ENCODE measurements at regions not wholly inside any gene's neighbourhood (a gene's known extent, or its start where the extent isn't known, plus 50 kb on each side); places are given as distances from the start of the nearest gene placed in this dataset.
A peak's percentile ranks its signal among the peaks of the same experiment; 100 is the strongest.
"Not testable (repeated sequence)": the region's sequence is repeated elsewhere in the genome, so short reads cannot be mapped to it uniquely, and the experiment has no call there.

GRCh38 chr12:58068706-58069105, 127.3 kb downstream of the ATP23 start:
- DNase-seq (ENCODE audit: low read depth): peak; percentile 1

GRCh38 chr12:58069268-58069963, 128.0 kb downstream of the ATP23 start:
- peak; percentile 40 for DNase-seq (ENCODE audit: low read depth)

GRCh38 chr12:58071994-58072393, 130.6 kb downstream of the ATP23 start:
- DNase-seq (ENCODE audit: low read depth): no peak

DNA sequence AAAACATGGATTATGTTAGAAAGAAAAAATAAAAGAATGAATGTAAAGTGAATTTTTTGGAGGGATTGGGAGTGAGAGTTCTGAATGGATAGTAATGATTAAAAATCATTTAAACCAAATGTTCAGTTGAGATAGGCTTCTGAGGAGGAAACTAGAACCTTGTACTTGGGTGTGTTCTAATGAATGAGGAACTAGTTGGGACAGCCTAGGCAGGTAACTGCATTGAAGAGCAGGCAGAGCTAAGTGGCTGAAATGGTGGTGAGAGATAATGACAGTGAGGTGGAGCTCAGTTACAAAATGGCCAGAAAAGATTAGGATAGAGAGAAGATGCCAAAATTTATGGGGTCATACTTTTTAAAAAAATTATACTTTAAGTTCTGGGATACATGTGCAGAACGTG, 132.9 kb downstream of the ATP23 start:
- DNase-seq (ENCODE audit: low read depth): no peak

DNA sequence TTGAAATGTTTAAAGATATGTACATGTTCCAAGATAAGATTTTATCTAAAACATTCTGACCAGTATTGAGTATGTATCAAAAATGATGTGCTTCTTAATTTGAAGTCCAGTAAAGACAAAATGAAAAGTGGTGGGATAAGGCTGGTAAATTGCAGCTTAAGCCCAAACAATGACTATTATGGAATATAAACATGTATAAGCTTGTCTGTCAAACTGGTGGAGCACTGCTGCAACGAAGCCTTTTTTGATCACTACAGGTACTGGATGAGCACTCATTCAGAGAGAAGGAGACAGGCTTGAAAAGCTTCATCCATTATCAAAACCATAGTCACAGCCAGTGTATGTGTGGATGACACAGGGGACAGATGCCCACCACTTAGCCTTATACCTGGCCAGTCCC, 138.4 kb downstream of the ATP23 start:
- DNase-seq (ENCODE audit: low read depth): no peak

DNA sequence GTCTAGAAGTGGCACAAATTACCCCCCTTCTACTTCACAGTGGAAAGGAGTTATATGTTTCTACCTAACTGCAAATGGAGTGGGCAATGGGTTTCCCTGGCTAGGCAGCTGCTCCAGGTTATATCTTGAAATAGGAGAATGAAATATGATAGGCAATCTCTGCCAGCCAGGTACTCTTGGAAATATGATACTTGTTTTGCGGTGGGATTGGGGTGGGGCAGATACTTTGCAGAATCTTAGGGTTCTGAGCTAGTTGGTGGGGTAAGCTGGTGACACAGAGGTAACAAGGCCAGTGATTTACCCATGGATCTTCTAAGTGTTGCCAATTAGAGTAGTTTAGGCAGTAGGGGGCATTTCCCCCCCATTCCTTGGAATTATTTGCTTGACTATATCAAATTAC, 140.1 kb downstream of the ATP23 start:
- DNase-seq (ENCODE audit: low read depth): no peak

GRCh38 chr12:58082996-58083395, 141.6 kb downstream of the ATP23 start:
- DNase-seq (ENCODE audit: low read depth): no peak

GRCh38 chr12:58086006-58086405, 144.6 kb downstream of the ATP23 start:
- DNase-seq (ENCODE audit: low read depth): no peak

DNA sequence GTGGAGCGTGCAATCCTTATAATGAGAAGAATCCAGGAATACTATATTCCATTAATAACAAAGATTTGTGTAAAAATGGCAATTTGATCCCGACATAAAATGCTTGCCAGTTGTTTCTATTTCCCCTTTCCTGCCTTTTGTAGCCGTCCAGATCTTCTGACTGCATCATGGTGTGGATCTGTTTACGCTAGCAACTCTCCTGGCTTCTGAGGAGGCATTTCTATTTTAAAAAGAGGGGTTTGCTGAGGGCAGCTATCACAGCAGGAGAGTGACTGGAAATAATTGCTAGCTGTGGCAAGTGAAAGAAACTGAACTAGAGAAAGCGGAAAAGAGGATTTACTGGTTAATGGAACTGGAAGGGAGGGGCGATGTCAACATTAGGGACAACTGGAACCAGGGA, 145.6 kb downstream of the ATP23 start:
- no peak for DNase-seq (ENCODE audit: low read depth)

DNA sequence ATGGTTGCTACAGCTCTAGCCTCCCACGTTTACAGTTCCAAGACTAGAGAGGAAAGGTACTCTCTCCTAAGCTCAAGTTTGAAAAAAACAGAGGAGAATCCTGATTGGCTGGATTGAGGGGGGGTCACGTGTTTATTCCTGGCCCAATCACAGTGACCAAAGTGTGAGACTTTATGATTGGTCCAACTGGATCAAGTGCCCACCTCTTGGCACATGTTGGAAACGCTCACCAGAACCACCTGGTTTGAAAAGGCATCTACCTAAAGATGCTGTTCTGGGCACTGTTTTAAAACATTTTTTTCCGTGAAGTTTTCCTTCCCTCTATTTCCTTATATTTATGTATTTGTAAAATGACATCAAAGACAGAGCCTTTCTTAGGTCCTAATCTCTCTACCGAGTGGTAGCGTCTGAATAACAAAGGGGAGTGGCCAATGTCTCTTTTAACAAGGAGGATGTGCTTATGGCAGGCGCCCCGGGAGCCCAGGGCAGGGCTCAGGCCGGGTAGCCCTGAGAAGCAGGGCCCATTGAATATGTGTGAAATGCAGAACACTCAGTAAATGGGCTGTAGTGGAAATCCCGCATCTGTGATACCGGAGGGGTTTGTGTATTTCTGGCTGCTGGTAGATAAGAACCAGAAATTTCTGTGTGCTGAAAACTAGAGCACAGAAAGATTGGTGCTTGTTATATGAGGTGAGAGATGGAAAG, 146.2 kb downstream of the ATP23 start:
- DNase-seq (ENCODE audit: low read depth): no peak

- no peak for DNase-seq (ENCODE audit: low read depth)
These were observed 148.2 kb downstream of the ATP23 start for GRCh38 chr12:58089588-58089987.

DNA sequence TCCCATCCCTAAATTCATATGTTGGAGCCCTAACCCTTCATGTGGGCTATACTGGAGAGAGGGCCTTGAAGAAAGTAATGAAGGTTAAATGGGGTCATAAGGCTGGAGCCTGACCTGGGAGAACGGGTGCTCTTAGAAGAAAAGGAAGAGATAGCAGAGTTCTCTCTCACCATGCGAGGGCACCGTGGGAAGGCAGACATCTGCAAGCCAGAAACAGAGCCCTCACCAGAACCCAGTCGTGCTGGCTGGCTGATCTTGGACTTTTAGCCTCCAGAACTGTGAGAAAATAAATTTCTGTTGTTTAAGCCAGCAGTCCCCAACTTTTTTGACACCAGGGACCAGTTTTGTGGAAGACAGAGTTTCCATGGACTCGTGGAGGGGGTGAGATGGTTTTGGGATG, 149.3 kb downstream of the ATP23 start:
- DNase-seq (ENCODE audit: low read depth): no peak

DNA sequence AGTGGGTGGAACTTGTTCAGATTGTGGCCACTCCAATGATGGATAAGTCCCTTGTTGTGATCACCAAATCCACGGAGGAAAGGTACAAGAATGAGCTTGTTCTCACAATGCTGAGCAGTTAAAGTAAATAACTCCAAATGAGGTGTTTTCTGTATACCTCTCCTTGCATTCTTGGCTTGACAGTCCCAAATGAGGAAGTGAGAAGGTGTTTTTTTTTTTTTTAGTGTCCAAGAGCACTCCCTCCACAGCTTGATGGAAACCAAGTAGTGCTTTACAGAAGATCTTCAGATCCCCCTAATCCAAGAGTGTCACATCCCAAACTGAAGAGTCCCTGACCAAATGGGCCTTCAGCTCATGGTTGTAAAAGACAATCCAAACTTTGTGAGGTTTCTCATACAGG, 153.6 kb downstream of the ATP23 start:
- DNase-seq (ENCODE audit: low read depth): no peak

DNA sequence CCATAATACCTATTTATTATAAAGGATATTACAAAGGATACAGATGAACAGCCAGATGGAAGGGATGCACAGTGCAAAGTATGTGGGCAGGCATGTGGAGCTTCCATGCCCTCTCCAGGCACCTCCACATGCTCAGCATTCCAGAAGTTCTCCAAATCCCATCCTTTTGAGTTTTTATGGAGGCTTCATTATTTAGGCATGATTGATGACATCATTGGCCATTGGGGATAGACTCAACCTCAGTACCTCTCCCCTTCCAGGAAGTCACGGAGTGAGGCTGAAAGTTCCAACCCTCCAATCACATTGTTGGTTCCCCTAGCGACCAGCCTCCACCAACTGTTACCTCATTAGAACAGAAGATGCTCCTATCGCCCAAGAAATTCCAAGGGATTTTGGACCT, 156.4 kb downstream of the ATP23 start:
- no peak for DNase-seq (ENCODE audit: low read depth)

DNA sequence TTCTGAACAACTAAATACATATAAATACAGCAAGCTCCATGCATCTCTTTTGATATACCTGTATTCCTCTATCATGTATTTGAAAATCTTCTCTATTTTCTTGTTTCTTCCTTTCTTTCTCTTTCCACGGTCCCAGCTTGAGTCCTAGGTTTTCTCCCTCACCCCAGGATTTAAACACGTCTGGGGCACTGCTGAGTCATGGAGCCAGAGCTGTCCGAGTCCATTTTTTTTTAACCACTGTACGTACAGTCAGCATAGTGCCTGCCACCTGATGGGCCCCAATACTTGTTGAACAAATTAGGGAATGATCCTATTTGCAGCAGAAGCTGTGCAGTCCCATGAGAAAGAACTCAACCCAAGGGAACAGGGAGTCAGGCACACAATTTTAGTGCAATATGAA, 158.1 kb downstream of the ATP23 start:
- DNase-seq (ENCODE audit: low read depth): no peak

DNA sequence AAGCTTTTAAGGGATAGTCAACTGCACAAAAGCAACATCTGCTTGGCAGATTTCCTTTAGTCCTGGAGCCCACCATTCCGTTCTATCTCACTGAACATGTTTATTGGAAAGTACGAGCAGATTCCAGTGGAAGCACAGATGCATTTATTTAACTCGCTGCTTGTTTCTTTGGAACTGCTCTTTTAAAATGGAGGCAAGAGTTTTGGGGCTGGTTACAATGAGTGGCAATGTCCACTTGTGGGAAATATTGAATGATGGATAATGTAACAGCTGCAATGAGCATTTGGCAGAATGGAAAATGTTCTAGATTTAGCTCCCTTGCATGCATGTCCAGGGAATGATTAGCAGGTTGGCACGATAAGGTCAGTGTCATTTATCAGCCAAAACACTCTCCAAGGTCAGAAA, 163.0 kb downstream of the ATP23 start:
- peak; percentile 87 for DNase-seq (ENCODE audit: low read depth)

GRCh38 chr12:58105225-58106119, 164.1 kb downstream of the ATP23 start:
- DNase-seq (ENCODE audit: low read depth): peak; percentile 53

GRCh38 chr12:58106195-58106594, 164.8 kb downstream of the ATP23 start:
- peak; percentile 10 for DNase-seq (ENCODE audit: low read depth)

DNA sequence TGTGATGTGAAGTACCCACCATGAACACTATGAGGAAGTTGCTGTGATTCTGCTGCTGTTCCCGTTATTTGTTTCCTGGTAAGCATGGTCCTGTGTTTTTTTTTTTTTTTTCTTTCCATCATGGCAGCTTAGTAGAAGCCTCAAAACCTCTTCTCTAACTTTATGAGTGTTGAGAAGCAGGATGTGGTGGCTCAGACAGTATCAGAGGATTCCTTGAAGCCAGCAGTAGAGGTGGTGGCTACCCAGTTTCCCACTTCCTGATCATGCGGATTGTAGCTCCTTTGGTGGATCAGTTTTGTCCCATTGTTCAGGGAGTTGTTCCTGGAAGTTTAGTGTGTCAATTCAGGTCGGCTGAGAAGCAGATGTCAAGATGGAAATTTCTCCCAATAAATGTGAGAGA, 175.8 kb downstream of the ATP23 start:
- DNase-seq (ENCODE audit: low read depth): no peak

GRCh38 chr12:58117667-58118066, 176.3 kb downstream of the ATP23 start:
- no peak for DNase-seq (ENCODE audit: low read depth)

GRCh38 chr12:58125761-58126160, 184.4 kb downstream of the ATP23 start:
- DNase-seq (ENCODE audit: low read depth): not testable (repeated sequence)
